ENCODE measurements at regions not wholly inside any gene's neighbourhood (a gene's known extent, or its start where the extent isn't known, plus 50 kb on each side); places are given as distances from the start of the nearest gene placed in this dataset.
A peak's percentile ranks its signal among the peaks of the same experiment; 100 is the strongest.

DNA sequence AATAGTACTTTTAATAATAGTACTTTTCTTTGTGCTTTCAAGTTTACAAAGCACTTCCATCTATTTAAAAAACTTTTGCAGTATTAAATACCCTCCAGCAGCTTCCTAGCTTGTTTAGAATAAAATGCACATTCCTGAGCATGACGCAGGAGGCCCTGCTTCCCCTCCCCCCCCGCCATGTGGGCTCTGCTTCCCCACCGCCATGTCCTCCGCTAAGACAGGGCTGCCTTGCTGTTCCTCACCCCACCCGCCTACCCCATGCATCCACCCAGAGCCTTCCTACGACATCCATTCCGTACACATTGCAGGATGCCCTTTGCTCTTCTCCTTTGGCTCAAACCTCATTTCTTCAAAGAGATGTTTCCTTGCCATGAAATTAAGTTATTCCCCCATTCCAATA is 205.9 kb upstream of the MSX2 start:
- no peaks in the 10 kb centered on the region for H3K9me3 ChIP-seq (ENCODE audit: low read depth)
- no peaks in the 10 kb centered on the region for H3K36me3 ChIP-seq
- H3K4me3 ChIP-seq = no peak overlapping the region
- Mint-ChIP-seq H3K9me3 (peaks cover 10% of the 10 kb centered on the region), H3K4me1 (peaks cover 37% of the 10 kb centered on the region), H3K27me3 (ENCODE audit: insufficient read depth, low read depth) (peaks cover 30% of the 10 kb centered on the region), H3K27ac (peak overlapping the region; percentile 55), H3K4me3 (no peak overlapping the region), H3K36me3 (no peaks in the 10 kb centered on the region)
- H3K4me2 ChIP-seq = no peak overlapping the region
- peaks cover 3% of the 10 kb centered on the region for H3K27me3 ChIP-seq
- no peak overlapping the region for H3K27ac ChIP-seq
- no peak overlapping the region for H3K9ac ChIP-seq
- H2AFZ ChIP-seq (replicated peaks) = no peak overlapping the region
- H3F3A ChIP-seq (ENCODE audit: low read depth) = peaks cover 34% of the 10 kb centered on the region
- DNase-seq (ENCODE audit: low spot score) = no peak
- no peaks in the 10 kb centered on the region for H4K20me1 ChIP-seq (ENCODE audit: low read depth)
- H3K4me1 ChIP-seq = peaks cover 25% of the 10 kb centered on the region
- H3K79me2 ChIP-seq (ENCODE audit: low read depth) = no peaks in the 10 kb centered on the region
- no peak for TF ChIP-seq EZH2 (IDR thresholded peaks at IDR 0.05)
- TF ChIP-seq, protein P1, sequence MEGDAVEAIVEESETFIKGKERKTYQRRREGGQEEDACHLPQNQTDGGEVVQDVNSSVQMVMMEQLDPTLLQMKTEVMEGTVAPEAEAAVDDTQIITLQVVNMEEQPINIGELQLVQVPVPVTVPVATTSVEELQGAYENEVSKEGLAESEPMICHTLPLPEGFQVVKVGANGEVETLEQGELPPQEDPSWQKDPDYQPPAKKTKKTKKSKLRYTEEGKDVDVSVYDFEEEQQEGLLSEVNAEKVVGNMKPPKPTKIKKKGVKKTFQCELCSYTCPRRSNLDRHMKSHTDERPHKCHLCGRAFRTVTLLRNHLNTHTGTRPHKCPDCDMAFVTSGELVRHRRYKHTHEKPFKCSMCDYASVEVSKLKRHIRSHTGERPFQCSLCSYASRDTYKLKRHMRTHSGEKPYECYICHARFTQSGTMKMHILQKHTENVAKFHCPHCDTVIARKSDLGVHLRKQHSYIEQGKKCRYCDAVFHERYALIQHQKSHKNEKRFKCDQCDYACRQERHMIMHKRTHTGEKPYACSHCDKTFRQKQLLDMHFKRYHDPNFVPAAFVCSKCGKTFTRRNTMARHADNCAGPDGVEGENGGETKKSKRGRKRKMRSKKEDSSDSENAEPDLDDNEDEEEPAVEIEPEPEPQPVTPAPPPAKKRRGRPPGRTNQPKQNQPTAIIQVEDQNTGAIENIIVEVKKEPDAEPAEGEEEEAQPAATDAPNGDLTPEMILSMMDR (IDR thresholded peaks at IDR 0.05) = no peak
- TF ChIP-seq EZH2phosphoT487 (IDR thresholded peaks at IDR 0.05) = no peak

DNA sequence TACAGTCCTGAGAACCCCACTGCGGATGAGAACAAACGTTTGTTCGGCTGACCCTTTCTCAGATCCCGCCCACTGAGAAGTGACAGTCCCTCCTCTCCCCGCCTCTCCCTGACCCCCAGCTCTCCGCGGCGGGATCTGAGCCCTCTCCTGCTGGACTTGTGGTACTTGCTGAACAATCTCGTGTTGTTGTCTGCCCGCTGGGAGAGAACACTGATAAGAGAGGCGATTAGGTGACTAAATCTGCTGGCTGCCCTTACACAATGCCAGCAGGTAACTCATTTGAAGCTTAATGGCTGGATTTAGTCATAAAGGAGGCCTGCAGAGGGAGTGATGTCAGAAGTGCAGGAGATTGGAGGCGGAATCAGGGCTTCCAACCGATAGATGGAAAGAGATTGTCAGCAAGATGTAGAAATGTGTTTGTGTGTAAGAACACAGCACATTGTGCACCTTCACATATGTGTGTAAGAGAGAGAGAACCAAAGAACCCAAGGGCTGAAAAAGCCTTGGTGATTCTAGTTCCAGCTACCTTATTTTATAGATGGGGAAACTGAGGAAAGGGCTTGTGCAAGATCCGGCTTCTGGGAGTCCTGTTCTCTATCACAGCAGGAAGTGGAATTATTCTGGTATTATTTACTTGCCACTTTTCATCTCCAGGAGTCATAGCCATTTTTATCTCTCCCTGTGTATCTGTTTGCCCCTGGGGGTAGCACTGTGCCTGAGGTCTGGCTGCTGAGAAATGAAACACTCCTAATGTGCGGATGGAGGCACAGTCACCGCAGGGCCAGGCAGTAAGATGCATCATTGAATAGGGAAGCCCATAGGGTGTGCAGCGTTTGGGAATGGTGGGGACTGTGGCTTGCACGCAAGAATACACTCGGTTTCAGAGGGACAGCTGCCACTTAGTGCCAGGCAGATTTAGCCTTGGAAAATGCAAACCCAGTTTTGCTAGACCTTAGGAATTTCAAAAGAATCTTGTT is 203.7 kb upstream of the MSX2 start:
- peaks cover 8% of the 10 kb centered on the region for H3K9me3 Mint-ChIP-seq
- no peaks in the 10 kb centered on the region for H4K20me1 ChIP-seq (ENCODE audit: low read depth)
- DNase-seq (ENCODE audit: low spot score) = peak; percentile 94
- no peaks in the 10 kb centered on the region for H3K36me3 ChIP-seq
- no peaks in the 10 kb centered on the region for H3K79me2 ChIP-seq (ENCODE audit: low read depth)
- H3K27ac Mint-ChIP-seq = peak overlapping the region; percentile 17
- H3K9me3 ChIP-seq (ENCODE audit: low read depth) = no peaks in the 10 kb centered on the region
- peaks cover 35% of the 10 kb centered on the region for H3K4me1 Mint-ChIP-seq
- peak overlapping the region; percentile 29 for H3K4me2 ChIP-seq
- H3F3A ChIP-seq (ENCODE audit: low read depth) = peaks cover 34% of the 10 kb centered on the region
- H3K27ac ChIP-seq = no peak overlapping the region
- no peaks in the 10 kb centered on the region for H3K36me3 Mint-ChIP-seq
- TF ChIP-seq EZH2phosphoT487 (IDR thresholded peaks at IDR 0.05) (peak; percentile 71), EZH2 (IDR thresholded peaks at IDR 0.05) (peak; percentile 49)
- TF ChIP-seq, protein P1 (IDR thresholded peaks at IDR 0.05) = peak; percentile 14
- H3K27me3 ChIP-seq = peaks cover 3% of the 10 kb centered on the region
- H2AFZ ChIP-seq (replicated peaks) = no peak overlapping the region
- H3K9ac ChIP-seq = no peak overlapping the region
- H3K4me1 ChIP-seq = peaks cover 14% of the 10 kb centered on the region
- H3K4me3 Mint-ChIP-seq = peak overlapping the region; percentile 62
- H3K4me3 ChIP-seq = no peak overlapping the region
- H3K27me3 Mint-ChIP-seq (ENCODE audit: insufficient read depth, low read depth) = peaks cover 31% of the 10 kb centered on the region

DNA sequence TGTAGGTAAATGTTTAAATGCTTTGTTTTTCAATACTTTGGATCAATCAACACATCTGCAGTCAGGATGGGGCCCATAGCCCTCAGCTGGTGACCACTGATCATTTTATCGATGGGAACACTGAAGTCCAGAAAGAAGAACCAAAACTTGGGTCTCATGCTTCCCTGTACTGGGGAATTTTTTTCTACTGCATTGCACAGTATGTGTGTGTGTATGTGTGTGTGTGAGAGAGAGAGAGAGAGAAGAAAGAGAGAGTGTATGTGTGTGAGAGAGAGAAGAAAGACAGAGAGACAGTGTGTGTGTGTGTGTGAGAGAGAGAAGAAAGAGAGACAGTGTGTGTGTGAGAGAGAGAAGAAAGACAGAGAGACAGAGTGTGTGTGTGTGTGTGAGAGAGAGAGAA is 202.9 kb upstream of the MSX2 start:
- Histone ChIP-seq H4K20me1 (ENCODE audit: low read depth) (no peaks in the 10 kb centered on the region), H2AFZ (replicated peaks) (no peak overlapping the region), H3K27ac (no peak overlapping the region), H3K79me2 (ENCODE audit: low read depth) (no peaks in the 10 kb centered on the region), H3F3A (ENCODE audit: low read depth) (peaks cover 34% of the 10 kb centered on the region), H3K4me3 (no peak overlapping the region), H3K4me2 (no peak overlapping the region), H3K36me3 (no peaks in the 10 kb centered on the region), H3K9me3 (ENCODE audit: low read depth) (no peaks in the 10 kb centered on the region), H3K27me3 (peaks cover 3% of the 10 kb centered on the region), H3K9ac (no peak overlapping the region), H3K4me1 (peaks cover 16% of the 10 kb centered on the region)
- H3K9me3 Mint-ChIP-seq = peaks cover 8% of the 10 kb centered on the region
- no peak for TF ChIP-seq EZH2 (IDR thresholded peaks at IDR 0.05)
- DNase-seq (ENCODE audit: low spot score) = no peak
- H3K27me3 Mint-ChIP-seq (ENCODE audit: insufficient read depth, low read depth) = peaks cover 33% of the 10 kb centered on the region
- H3K27ac Mint-ChIP-seq = peak overlapping the region; percentile 15
- no peak overlapping the region for H3K4me3 Mint-ChIP-seq
- peaks cover 35% of the 10 kb centered on the region for H3K4me1 Mint-ChIP-seq
- H3K36me3 Mint-ChIP-seq = no peaks in the 10 kb centered on the region

Data from neural progenitor cell (in vitro differentiated cells).